ENCODE measurements at regions not wholly inside any gene's neighbourhood (a gene's known extent, or its start where the extent isn't known, plus 50 kb on each side); places are given as distances from the start of the nearest gene placed in this dataset.

- TF ChIP-seq ZBTB7A (IDR thresholded peaks at IDR 0.05; ENCODE audit: low read depth), result no peak
- TF ChIP-seq, protein P1, sequence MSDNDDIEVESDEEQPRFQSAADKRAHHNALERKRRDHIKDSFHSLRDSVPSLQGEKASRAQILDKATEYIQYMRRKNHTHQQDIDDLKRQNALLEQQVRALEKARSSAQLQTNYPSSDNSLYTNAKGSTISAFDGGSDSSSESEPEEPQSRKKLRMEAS (IDR thresholded peaks at IDR 0.05), result no peak
- TF ChIP-seq NFIC (IDR thresholded peaks at IDR 0.05), result no peak
- no peak for TF ChIP-seq RAD21 (IDR thresholded peaks at IDR 0.05; ENCODE audit: low read depth)
- TF ChIP-seq EP300 (IDR thresholded peaks at IDR 0.05; ENCODE audit: borderline replicate concordance), result no peak
- TF ChIP-seq, protein P2, sequence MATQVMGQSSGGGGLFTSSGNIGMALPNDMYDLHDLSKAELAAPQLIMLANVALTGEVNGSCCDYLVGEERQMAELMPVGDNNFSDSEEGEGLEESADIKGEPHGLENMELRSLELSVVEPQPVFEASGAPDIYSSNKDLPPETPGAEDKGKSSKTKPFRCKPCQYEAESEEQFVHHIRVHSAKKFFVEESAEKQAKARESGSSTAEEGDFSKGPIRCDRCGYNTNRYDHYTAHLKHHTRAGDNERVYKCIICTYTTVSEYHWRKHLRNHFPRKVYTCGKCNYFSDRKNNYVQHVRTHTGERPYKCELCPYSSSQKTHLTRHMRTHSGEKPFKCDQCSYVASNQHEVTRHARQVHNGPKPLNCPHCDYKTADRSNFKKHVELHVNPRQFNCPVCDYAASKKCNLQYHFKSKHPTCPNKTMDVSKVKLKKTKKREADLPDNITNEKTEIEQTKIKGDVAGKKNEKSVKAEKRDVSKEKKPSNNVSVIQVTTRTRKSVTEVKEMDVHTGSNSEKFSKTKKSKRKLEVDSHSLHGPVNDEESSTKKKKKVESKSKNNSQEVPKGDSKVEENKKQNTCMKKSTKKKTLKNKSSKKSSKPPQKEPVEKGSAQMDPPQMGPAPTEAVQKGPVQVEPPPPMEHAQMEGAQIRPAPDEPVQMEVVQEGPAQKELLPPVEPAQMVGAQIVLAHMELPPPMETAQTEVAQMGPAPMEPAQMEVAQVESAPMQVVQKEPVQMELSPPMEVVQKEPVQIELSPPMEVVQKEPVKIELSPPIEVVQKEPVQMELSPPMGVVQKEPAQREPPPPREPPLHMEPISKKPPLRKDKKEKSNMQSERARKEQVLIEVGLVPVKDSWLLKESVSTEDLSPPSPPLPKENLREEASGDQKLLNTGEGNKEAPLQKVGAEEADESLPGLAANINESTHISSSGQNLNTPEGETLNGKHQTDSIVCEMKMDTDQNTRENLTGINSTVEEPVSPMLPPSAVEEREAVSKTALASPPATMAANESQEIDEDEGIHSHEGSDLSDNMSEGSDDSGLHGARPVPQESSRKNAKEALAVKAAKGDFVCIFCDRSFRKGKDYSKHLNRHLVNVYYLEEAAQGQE (IDR thresholded peaks at IDR 0.05; ENCODE audit: low read depth), result no peak
- TF ChIP-seq TAF1 (IDR thresholded peaks at IDR 0.05; ENCODE audit: low read depth), result no peak
- no peak for TF ChIP-seq YY1 (IDR thresholded peaks at IDR 0.05; ENCODE audit: low read depth)
- no peak for TF ChIP-seq TCF12 (IDR thresholded peaks at IDR 0.05; ENCODE audit: low read depth)
- no peak for TF ChIP-seq CEBPB (IDR thresholded peaks at IDR 0.05)
- no peak for TF ChIP-seq TEAD4 (IDR thresholded peaks at IDR 0.05)
- TF ChIP-seq CREB1 (IDR thresholded peaks at IDR 0.05; ENCODE audit: low read depth), result no peak
- TF ChIP-seq FOXM1 (IDR thresholded peaks at IDR 0.05; ENCODE audit: borderline replicate concordance, low read depth), result no peak
- no peak for TF ChIP-seq EGR1 (IDR thresholded peaks at IDR 0.05)
- TF ChIP-seq, protein P3, sequence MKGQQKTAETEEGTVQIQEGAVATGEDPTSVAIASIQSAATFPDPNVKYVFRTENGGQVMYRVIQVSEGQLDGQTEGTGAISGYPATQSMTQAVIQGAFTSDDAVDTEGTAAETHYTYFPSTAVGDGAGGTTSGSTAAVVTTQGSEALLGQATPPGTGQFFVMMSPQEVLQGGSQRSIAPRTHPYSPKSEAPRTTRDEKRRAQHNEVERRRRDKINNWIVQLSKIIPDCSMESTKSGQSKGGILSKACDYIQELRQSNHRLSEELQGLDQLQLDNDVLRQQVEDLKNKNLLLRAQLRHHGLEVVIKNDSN (IDR thresholded peaks at IDR 0.05), result no peak
These were observed 122.0 kb upstream of the SPTLC3 start for GRCh38 chr20:12886618-12887363.

DNA sequence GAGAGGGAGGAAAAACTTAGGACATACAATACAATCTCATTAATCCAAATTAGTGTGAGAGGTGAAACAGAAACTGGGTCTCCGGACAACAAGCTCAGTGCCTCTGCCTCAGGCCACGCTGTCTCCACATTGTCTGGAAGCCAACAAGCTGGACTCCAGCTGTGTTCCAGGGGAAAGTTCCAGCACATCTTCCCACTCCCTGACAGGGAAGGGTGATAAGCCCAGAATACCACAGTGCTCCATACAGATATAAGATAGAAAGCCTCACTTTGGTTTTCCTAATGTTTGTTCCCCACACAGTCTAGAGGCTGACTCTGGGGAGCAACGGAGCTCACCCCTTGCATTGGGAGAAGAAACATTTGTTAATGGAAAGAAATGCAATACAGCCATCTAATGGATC, 117.1 kb upstream of the SPTLC3 start:
- TF ChIP-seq EP300 (IDR thresholded peaks at IDR 0.05; ENCODE audit: borderline replicate concordance), result no peak
- TF ChIP-seq TEAD4 (IDR thresholded peaks at IDR 0.05), result no peak
- TF ChIP-seq CREB1 (IDR thresholded peaks at IDR 0.05; ENCODE audit: low read depth), result no peak
- no peak for TF ChIP-seq NFIC (IDR thresholded peaks at IDR 0.05)
- no peak for TF ChIP-seq FOXM1 (IDR thresholded peaks at IDR 0.05; ENCODE audit: borderline replicate concordance, low read depth)
- no peak for TF ChIP-seq TAF1 (IDR thresholded peaks at IDR 0.05; ENCODE audit: low read depth)
- TF ChIP-seq, protein P3 (IDR thresholded peaks at IDR 0.05), result no peak
- no peak for TF ChIP-seq EGR1 (IDR thresholded peaks at IDR 0.05)
- TF ChIP-seq, protein P2 (IDR thresholded peaks at IDR 0.05; ENCODE audit: low read depth), result no peak
- no peak for TF ChIP-seq ZBTB7A (IDR thresholded peaks at IDR 0.05; ENCODE audit: low read depth)
- TF ChIP-seq, protein P1 (IDR thresholded peaks at IDR 0.05), result no peak
- TF ChIP-seq YY1 (IDR thresholded peaks at IDR 0.05; ENCODE audit: low read depth), result no peak
- no peak for TF ChIP-seq CEBPB (IDR thresholded peaks at IDR 0.05)

GRCh38 chr20:12893019-12893418, 115.8 kb upstream of the SPTLC3 start:
- TF ChIP-seq CEBPB (IDR thresholded peaks at IDR 0.05), result no peak
- no peak for TF ChIP-seq CREB1 (IDR thresholded peaks at IDR 0.05; ENCODE audit: low read depth)
- no peak for TF ChIP-seq TCF12 (IDR thresholded peaks at IDR 0.05; ENCODE audit: low read depth)
- TF ChIP-seq TEAD4 (IDR thresholded peaks at IDR 0.05), result no peak
- TF ChIP-seq ZBTB7A (IDR thresholded peaks at IDR 0.05; ENCODE audit: low read depth), result no peak
- TF ChIP-seq, protein P3 (IDR thresholded peaks at IDR 0.05), result no peak

GRCh38 chr20:12893653-12894052, 115.1 kb upstream of the SPTLC3 start:
- TF ChIP-seq, protein P2 (IDR thresholded peaks at IDR 0.05; ENCODE audit: low read depth), result no peak
- no peak for TF ChIP-seq CREB1 (IDR thresholded peaks at IDR 0.05; ENCODE audit: low read depth)

All from Ishikawa (cell line).